Trophoblast cell (in vitro differentiated cells and primary cell): ENCODE measurements at regions not wholly inside any gene's neighbourhood (a gene's known extent, or its start where the extent isn't known, plus 50 kb on each side); places are given as distances from the start of the nearest gene placed in this dataset.

Source experiments
- DNase-seq, 2 donors: peaks; one replicate each; pipeline ENCODE4 v3.0.0-alpha.2; 2016
- H2AFZ ChIP-seq: 2 replicates; pipeline ENCODE4 v1.6.1; 2013; ENCODE audit warnings: low read length, moderate library complexity, mild to moderate bottlenecking; ENCODE audit not compliant: insufficient read depth, poor library complexity
- H2AK5ac ChIP-seq: 2 replicates; pipeline ENCODE4 v1.6.1; 2013; ENCODE audit warnings: mild to moderate bottlenecking, low read length
- H2BK120ac ChIP-seq: 2 replicates; pipeline ENCODE4 v1.6.1; 2013; ENCODE audit warnings: low read length, mild to moderate bottlenecking, moderate library complexity; ENCODE audit not compliant: insufficient read depth, poor library complexity
- H2BK12ac ChIP-seq: 2 replicates; pipeline ENCODE4 v1.6.1; 2013; ENCODE audit warnings: mild to moderate bottlenecking, low read length, moderate library complexity
- H2BK5ac ChIP-seq: 2 replicates; pipeline ENCODE4 v1.6.1; 2013; ENCODE audit warnings: low read length, low read depth, moderate library complexity, mild to moderate bottlenecking; ENCODE audit not compliant: poor library complexity
- H3K14ac ChIP-seq: 2 replicates; pipeline ENCODE4 v1.6.1; 2013; ENCODE audit warnings: mild to moderate bottlenecking, low read length
- H3K18ac ChIP-seq: 2 replicates; pipeline ENCODE4 v1.6.1; 2013; ENCODE audit warnings: mild to moderate bottlenecking, low read length
- H3K23ac ChIP-seq: 2 replicates; pipeline ENCODE4 v1.6.1; 2013; ENCODE audit warnings: low read length
- H3K27ac ChIP-seq: 2 replicates; pipeline ENCODE4 v1.5.1; 2013; ENCODE audit warnings: low read depth, mild to moderate bottlenecking, inconsistent platforms, low read length, moderate library complexity
- H3K27me3 ChIP-seq: 2 replicates; pipeline ENCODE4 v1.6.1; 2013; ENCODE audit warnings: inconsistent platforms, mild to moderate bottlenecking, low read length, moderate library complexity; ENCODE audit not compliant: insufficient read depth
- H3K36me3 ChIP-seq, 2 experiments: 1 replicate in 1 of 2; 2 replicates in 1 of 2; pipeline ENCODE4 v1.6.1; 2013; ENCODE audit warnings: low read length in 2 of 2, mild to moderate bottlenecking in 2 of 2, moderate library complexity in 1 of 2; ENCODE audit not compliant: insufficient read depth in 2 of 2, control insufficient read depth in 1 of 2
- H3K4ac ChIP-seq: 2 replicates; pipeline ENCODE4 v1.6.1; 2013; ENCODE audit warnings: low read depth, mild to moderate bottlenecking, low read length, moderate library complexity
- H3K4me1 ChIP-seq, 2 experiments: 1 replicate in 1 of 2; 2 replicates in 1 of 2; pipeline ENCODE4 v1.6.1; 2013; ENCODE audit warnings: low read length in 2 of 2, mild to moderate bottlenecking in 2 of 2, moderate library complexity in 1 of 2; ENCODE audit not compliant: insufficient read depth in 2 of 2, control insufficient read depth in 1 of 2
- H3K4me2 ChIP-seq: 2 replicates; pipeline ENCODE4 v1.6.1; 2013; ENCODE audit warnings: inconsistent platforms, mild to moderate bottlenecking, low read length, moderate library complexity
- H3K4me3 ChIP-seq: 2 replicates; pipeline ENCODE4 v1.5.1; 2013; ENCODE audit warnings: mild to moderate bottlenecking, low read depth, low read length, inconsistent platforms
- H3K79me1 ChIP-seq: one replicate; pipeline ENCODE4 v1.6.1; 2013; ENCODE audit warnings: low read length
- H3K79me2 ChIP-seq: 2 replicates; pipeline ENCODE4 v1.6.1; 2013; ENCODE audit warnings: low read length, mild to moderate bottlenecking; ENCODE audit not compliant: control insufficient read depth, insufficient read depth, poor library complexity
- H3K9ac ChIP-seq: 2 replicates; pipeline ENCODE4 v1.6.1; 2013; ENCODE audit warnings: mild to moderate bottlenecking, low read length
- H3K9me3 ChIP-seq: 2 replicates; pipeline ENCODE4 v1.6.1; 2013; ENCODE audit warnings: low read depth, mild to moderate bottlenecking, control low read depth, inconsistent platforms, low read length; ENCODE audit not compliant: insufficient read depth
- H4K12ac ChIP-seq: 2 replicates; pipeline ENCODE4 v1.6.1; 2013; ENCODE audit warnings: low read depth, mild to moderate bottlenecking, low read length, moderate library complexity
- H4K8ac ChIP-seq: 2 replicates; pipeline ENCODE4 v1.6.1; 2013; ENCODE audit warnings: low read depth, mild to moderate bottlenecking, low read length, moderate library complexity
- H4K91ac ChIP-seq: one replicate; pipeline ENCODE4 v1.6.1; 2013; ENCODE audit warnings: low read depth, mild to moderate bottlenecking, low read length, moderate library complexity
- WGBS: extraction: QIAGEN DNeasy Blood & Tissue Kit; methylation state at CpG from one replicate; pipeline ENCODE4 v1.1.7; 2013; ENCODE audit warnings: missing lambda C conversion rate; ENCODE audit not compliant: insufficient read length, insufficient coverage; ENCODE audit errors: extremely low coverage; 5-methylcytosine and 5-hydroxymethylcytosine counted together

DNA sequence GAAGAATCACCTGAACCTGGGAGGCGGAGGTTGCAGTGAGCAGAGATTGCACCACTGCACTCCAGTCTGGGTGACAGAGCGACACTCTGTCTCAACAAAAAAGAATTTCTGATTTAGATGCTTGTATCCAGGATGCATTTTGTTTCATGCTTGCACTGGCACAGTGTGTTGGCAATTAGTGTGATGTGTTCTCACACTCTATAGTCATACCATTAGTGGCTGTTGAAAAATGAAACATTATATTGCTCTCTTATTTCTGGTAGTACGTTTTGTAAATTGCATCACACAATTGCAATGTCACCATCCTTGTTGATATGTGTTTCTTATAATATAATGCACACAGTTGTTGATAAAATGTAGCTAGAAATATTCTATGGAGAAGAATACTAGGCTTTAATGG is 51.3 kb upstream of the RMST start:
- H3K9me3 ChIP-seq, result no peaks in the 10 kb centered on the region
- H2BK120ac ChIP-seq, result no peak overlapping the region
- no peak for DNase-seq
- H3K18ac ChIP-seq, result no peak overlapping the region
- no peak overlapping the region for H4K12ac ChIP-seq
- no CpG with 5 or more reads among the region's 3 CpGs for WGBS
- no peak overlapping the region for H3K4ac ChIP-seq
- H3K79me1 ChIP-seq, result no peaks in the 10 kb centered on the region
- no peak overlapping the region for H4K8ac ChIP-seq
- no peaks in the 10 kb centered on the region for H3K79me2 ChIP-seq
- no peaks in the 10 kb centered on the region for H3K36me3 ChIP-seq
- no peaks in the 10 kb centered on the region for H3K27me3 ChIP-seq
- H3K4me1 ChIP-seq, result no peaks in the 10 kb centered on the region
- no peak overlapping the region for H3K23ac ChIP-seq
- no peak overlapping the region for H2AK5ac ChIP-seq
- H3K9ac ChIP-seq, result no peak overlapping the region
- no peak overlapping the region for H3K27ac ChIP-seq
- no peak overlapping the region for H2AFZ ChIP-seq
- no peak overlapping the region for H3K4me3 ChIP-seq
- no peak overlapping the region for H2BK12ac ChIP-seq
- no peak overlapping the region for H3K4me2 ChIP-seq
- H3K14ac ChIP-seq, result no peak overlapping the region
- H4K91ac ChIP-seq, result no peak overlapping the region
- no peak overlapping the region for H2BK5ac ChIP-seq
